ENCODE measurements at regions not wholly inside any gene's neighbourhood (a gene's known extent, or its start where the extent isn't known, plus 50 kb on each side); places are given as distances from the start of the nearest gene placed in this dataset.
"Not testable (repeated sequence)": the region's sequence is repeated elsewhere in the genome, so short reads cannot be mapped to it uniquely, and the experiment has no call there.

- not testable (repeated sequence) for TF ChIP-seq CTCF (IDR thresholded peaks at IDR 0.05); EZH2 (IDR thresholded peaks at IDR 0.05; ENCODE audit: borderline replicate concordance, insufficient read depth, low read depth, low read length, poor library complexity, severe bottlenecking)
Observed at GRCh38 chr14:105764254-105764901, 238.0 kb downstream of the TMEM121 start.
